DMS79 (cell line): ENCODE measurements at regions not wholly inside any gene's neighbourhood (a gene's known extent, or its start where the extent isn't known, plus 50 kb on each side); places are given as distances from the start of the nearest gene placed in this dataset.
A peak's percentile ranks its signal among the peaks of the same experiment; 100 is the strongest.

Experiments
- DNase-seq: peaks from one replicate; lab custom pipeline; 2025; lab: John Stamatoyannopoulos, UW

DNA sequence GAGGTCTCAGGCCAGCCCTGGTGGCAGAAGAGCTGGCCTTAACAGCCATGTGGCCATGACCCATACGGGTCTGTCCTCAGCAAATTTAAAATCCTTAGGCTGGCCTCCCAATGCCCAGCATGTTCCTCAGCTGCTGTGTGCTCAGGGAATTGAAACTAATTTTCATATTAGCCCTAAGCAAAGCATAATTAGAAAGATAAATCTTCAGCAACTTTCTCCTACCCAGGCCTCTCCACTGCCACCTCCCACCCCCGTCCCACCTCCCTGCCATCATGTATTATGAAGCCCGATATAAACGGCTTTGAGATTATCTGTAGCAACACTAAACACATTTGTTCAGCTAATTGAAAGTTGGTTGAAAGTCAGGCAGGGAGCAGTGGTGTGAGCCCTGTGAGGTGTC is 178.8 kb upstream of the NTM start:
- no peak for DNase-seq

DNA sequence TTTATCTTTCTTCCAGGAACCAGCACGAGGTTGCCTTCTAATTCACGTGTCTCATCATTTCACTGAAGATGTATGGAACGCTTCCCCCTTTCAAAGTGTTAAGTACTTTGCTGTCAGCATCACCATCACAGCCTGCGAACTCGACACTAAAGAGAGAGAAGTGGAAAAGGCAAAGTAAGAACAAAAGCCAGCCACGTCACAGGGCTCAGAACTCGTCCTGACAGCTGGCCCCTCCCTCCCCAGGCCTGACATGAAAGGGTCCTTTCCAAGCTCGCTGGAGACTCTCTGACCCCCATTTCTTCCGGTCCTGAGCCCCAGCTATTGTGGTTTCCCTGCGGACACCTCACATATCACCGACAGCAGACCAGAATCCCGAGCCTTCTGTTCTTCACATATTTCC is 177.8 kb upstream of the NTM start:
- DNase-seq: no peak

DNA sequence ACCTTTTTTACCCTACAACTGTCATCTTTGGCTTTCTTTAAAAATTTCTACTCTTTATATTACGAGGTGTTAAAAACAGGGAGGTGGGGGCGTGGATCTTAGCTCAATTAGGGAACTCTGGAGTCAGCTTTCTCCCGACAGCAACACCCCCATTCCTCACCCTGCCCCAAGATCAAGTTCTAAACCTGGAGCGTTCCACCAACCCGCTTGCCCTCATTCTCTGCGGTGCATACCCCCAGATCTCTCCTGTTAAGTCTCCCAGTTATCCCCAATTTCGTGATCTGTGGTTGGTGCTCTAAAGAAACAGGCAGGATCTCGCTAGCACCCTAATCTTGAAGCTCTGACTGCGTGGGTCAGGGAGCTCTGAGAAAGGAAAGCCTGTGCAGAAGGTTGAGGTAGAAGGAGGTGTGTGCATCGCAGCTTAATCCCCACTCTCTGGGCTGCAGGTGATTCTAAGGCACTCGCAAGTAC is 177.3 kb upstream of the NTM start:
- no peak for DNase-seq

DNA sequence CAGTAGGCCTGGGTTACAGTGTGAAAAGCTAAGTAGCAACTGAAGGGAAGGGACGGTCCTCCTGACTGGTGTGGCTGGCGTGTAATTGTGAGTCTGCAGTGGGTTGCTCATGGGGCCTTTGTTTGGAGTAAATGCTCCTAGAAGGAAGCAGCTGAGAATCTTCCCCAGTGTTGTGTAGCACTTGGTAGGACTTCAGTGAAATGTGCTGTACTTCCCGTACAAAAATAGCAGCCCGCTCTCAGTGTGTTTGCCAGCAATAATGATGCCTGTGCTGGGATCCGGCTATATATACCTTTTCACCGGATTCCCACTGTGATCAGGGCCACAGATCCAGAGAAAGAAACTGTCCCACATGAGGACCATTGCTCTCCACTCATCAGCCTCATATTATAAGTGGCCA is 175.7 kb upstream of the NTM start:
- DNase-seq: no peak

DNA sequence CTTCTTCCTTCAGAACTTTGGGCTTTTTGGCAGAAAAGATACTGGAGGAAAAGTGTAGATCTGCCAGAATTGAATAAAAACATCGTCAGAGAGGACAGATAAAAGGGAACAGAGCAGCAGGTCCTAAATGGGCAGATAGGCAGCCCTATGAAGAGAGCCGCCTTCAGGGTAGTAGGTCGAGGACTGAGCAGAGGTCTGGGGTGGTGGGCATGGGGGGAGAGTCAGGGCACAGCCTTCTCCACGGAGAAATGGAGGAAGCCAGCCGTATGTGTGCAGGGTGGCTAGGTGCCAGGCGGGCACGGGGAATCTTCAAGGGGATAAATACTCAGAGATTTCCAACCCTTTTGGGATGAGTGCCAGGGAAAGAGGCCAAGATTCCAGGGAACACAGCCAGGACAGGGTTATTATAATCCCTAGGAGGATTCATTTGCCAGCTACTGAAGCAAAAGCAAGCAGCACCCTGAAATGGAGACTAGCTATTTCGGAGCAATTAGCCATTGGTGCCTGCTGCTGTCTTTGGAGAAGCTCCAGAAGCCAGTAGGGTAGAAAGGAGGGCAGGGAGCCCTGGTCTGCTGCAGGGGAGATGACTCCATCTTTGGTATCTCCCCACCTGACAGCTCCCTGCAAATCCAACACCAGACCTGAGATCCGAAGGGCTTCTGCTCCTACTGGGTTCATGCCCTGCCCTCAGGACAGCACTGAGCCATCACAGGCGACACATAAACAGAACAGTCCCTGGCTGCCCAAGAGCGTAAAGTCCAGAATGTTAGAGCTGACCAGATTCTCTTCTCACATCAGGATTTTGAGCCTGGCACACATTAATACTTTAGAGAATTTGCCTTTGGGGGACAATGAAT is 174.5 kb upstream of the NTM start:
- peak; percentile 90 for DNase-seq

DNA sequence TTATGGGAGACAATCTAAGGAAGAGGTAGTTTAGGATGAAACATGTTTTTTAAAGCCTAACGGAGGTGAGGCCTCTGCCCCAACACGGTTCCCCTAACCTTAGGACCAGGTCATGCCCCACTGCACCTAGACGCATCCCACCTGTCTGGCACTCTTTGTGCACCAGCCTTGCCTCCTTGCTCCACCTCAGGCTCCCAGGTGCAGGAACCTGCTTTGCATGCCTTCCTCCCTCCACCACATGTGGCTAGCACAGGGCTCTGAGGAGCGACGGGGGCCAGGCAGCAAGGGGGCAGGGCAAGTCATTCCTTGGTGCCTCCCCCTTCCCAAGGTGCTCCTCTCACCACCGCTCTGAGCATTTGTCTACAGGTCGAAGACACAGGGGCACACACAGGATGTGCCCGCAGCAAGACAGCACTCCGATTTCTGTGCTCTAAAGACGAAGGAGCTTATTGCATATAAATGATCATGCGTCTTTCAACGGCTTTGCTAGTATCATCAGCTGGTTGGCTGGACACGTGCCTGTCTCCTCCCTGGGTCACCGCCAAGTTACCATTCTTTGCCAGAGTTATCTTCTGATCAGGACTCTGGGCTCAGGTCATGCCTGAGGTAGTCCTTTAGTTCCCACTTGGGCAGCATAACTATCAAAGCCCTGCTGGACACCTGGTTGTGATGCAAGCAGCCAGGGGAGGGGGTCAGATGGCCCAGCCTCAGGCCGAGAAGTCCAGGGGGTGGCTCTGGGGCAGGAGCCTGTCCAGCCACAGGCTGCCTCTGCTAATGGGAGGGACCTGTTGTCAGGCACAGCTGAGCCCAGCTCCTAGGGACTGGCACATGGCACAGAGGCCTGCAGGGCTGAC is 172.0 kb upstream of the NTM start:
- no peak for DNase-seq

DNA sequence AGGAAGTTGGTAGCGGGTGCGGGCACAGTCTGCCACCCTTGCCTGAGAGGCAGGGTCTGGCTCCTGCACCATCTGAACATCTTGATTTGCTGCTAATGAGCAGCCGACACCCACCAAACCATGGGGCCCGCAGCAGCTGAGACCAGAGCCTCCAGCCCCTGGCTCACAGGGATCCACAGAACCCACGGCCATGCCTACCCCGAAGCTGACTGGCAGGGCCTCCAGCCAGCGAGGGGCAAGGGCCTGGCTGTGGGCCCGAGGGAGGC is 171.5 kb upstream of the NTM start:
- no peak for DNase-seq

DNA sequence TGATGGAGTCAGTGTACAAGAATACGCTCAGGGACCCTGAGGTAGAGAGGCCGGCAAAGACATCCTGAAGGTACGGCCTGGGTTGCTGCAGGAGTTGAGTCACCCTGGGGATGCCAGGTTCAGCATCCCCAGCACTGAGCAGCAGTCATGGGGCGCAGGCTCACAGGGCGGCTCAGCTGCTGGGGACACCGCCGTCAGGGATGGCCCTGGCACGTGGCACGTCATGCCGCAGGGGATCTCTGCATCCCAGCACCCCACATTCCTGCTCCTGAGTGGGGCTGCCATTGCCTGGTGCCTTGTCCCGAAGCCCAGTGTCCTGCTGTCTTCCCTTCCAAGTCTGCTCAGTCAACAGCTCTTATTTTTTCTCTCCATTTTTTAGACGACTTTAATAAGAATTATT is 168.7 kb upstream of the NTM start:
- no peak for DNase-seq

DNA sequence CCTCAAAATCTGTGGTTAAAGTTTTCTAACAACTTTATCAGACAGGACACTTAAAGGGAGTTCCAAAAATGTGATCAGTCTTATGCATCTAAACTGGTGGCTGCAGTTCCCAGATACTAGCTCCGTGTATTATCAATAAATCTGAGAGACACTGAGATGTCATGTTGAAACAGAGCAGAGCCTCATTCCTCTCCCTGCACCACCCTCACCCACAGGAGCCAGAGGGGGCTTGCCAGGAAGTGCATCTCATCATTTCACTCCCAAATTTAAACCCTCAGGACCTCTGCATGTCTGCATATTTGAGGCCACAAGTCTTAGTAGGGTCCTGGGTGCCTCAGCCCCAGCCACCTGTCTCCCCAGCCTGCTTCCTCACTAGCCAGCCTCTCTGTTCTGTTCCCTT is 167.4 kb upstream of the NTM start:
- DNase-seq: no peak

DNA sequence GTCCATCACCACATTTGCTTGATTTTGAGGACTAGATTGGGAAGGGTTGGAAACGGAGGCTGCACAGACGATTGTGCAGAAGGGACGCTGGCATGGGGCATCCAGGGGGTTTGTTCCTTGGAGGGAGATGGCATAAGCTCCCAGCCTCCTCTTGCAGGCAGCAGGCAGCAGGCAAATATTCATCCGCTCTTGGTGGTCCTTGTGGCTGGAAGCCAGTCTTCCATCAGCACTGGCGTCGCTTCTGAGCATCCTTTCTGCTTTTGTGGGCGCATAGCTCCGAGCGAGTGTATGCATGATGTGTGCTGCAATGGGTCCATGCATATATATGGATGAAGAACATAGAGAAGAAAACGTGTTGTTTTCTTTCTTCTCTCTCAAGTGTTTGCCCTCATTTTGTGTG is 166.1 kb upstream of the NTM start:
- DNase-seq: no peak

DNA sequence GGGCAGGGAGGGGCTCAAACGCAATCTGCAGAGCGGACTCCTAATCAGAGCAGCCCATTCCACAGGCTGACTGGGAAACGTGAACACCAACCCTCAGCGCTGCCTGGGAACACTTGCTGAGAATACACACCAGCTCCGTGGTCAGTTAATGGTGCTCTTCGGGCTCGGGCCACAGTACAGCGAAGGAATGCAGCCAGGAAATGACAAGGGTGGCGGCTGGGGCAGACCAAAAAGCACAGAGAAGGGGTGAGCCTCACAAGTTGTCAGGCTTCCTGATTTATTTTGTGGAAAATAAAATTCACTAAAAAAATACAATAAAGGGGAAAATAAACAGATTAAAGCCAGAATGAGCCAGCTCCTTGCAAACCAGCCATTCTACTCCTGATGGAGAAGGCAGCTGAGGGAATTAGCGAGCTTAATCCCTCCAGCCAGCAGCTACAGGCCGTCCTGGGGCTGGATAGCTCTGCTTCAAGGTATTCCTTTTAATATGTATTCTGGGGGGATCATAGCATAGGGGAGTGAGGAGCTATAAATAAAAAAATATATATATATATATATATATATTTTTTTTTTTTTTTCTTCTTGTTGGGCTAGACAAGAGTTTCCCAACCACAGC is 165.5 kb upstream of the NTM start:
- no peak for DNase-seq

DNA sequence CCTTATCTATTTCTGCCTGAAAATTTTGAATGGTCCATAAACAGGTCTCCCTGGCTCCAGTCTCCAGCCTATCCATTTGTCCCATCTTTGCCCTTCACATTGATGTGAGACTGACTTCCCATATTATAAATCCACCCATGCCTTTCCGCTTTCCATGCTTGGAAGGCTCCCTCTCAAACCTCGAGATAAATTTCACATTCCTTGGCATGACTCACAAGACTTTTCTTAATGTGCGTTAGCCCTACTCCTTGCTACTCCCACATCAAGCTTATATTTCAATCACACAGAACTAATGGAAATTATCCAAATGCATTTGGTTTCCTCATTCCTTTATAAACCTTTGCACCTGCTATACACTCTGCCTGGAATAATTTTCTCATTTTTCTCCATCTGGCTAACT is 163.7 kb upstream of the NTM start:
- DNase-seq: no peak

DNA sequence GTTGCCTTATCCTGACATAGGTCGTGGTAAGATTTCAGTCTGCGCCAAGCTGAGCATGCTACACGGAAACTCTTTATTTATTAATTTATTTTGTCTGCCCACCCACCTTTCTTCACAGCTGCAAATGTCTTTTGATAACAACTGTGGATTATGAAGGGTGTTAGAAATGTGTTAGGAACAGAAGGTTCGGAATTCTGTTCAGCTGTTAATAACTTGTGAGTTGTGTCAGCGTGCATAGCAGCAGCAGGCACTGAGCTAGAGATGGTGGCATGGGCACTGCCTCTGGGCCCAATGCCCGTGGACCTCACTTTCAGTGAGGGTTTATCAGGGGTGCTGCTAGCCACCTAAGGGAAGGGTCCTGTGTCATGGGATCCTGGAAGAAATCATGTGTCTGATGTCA is 162.5 kb upstream of the NTM start:
- DNase-seq: no peak

DNA sequence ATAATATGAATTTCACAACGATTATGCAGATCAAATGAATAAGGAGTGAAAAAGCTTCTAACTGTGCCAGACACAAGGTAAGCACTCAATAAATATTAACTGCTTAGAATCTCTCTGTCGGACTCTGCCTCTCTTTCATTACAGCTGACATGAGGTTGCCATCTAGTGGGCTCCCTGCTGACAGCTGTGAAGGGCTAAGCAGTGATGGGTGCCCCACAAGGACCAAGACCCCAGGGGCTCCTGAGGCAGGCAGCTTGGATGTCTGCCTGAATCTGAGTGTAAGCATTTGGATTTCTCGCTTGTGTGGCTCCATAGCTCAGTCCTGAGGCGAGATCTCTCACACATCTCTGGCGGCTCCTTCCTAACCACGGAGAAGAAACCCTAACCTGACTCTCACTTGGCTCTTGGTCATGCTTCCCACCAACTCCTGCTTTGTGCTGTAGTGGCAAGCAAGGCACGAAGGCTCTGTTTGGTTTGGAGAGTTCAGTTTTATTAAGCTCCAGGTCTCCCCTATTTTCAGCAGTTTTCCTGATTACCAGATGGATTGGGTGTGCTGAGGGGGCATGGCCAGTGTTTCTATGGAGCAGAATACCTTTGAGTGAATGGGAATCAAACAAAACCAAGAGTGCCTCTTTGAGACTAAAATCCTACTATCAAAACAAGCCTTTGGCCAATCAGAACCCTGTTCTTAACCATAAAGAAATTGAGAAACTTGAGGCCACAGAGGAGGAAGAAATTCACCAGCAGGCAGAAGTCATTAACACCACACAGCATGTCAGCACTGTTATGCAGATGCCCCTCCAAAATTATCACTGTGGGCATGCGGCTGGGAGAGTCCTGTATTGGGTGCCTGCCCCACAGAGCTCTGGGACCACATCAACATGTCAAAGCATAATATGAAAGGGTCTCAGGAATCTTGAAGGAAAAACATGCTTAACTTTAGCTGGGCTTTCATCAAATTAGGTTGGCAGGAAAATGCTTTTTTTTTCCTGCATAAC is 152.8 kb upstream of the NTM start:
- DNase-seq: no peak

DNA sequence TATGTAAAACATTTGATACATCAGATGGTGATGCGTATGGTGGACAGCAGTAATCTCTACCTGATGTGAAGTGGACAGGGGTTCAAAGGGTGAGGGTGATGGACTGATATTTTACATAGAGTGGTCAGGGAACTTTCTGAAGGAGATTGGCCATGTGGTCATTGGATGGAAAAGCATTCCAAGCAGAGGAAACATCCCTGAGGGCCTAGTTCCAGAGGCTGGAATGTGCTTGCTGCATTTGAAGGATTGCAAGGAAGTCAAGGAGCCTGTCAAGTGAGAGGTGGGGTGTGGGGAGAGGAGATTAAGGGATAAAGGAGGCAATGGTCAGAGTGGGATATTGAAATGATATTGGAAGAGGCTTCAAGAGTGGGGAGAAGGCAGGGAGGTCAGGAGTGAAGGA is 151.9 kb upstream of the NTM start:
- DNase-seq: no peak

DNA sequence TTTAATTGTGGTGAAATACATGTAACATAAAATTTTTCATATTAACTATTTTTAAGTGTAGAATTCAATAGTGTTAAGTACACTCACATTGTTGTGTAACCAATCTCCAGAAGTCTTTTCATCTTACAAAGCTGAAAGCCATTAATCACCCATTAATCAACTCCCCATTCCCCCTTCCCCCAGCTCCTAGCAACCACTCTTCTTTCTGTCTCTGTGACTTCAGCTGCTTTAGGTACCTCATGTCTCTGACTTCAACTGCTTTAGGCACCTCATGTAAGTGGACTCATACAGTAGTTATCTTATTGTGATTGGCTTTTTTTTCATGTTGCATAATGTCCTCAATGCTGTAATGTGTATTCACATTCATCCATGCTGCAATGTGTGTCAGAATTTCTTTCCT is 150.8 kb upstream of the NTM start:
- no peak for DNase-seq

DNA sequence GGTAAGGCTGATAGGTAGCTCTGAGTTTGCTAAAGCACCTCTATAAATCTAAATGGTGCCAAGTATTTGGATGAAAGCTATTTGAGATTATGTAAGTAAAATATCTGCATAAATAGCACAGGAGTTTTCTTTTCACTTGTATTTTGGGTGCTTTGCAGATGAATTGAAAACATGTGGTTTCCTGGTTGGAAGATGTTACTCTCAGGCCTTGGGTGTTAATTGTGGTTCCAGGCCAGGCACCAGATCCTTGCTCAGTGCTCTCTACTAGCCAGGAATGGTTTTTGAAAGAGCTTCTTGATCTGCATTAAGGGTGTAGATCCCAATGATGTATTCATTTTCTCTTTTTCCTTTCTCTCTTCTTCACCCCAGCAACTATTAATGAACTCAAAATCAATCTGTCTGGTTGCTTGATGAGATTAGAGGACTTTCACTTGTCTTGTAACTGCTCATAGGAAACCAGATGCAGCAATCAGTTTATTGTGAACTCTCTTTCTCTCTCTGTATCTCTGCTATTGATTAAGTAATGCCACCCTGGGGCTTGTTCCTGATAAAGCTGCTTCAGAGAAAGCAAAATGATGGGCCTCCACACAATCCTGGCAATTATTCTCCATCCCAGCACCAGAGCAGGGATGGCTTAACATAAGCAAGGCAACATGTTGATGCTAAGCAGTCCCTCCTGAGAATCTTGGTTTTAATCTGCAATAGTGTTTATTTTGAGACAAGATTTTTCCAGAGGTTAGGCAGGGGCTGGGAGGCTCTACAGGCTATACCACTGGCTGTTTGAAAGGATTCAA is 147.0 kb upstream of the NTM start:
- no peak for DNase-seq

DNA sequence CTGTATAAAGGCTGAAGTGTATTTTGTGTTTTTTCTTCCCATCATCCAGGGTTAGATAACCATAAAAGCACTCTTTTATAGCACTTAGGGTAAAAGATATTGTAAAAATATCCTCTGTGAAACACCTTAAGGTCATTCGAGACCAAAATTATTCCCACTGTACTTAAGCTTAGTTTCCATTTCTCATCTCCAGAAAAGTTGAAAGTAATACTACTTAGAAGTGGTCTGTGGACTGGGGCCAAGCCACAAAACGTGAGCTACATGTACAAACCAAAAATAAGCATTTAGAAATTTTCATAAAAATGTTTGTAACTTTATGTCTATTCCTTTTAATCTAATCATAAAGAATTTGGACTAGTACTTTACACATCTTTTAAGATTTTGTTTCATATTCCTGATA is 142.0 kb upstream of the NTM start:
- DNase-seq: peak; percentile 10

DNA sequence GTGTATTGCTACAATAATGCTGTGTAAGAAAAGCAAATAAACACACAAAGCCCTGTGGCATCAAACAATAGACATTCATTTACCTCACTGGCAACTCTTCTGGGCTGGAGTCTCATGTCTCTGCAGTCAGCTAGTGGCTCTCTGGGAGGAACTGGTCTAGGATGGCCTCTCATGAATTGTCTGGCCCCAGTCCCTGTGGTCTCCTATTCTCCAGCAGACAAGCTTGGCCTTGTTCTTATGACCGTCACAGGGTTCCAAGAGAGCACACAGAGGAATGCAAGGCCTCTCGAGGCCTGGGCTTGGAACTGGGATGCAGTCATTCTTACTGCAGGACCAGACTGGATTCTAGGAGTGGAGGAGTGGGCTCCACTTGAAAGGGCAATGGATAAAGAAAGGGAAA is 141.2 kb upstream of the NTM start:
- DNase-seq: no peak

DNA sequence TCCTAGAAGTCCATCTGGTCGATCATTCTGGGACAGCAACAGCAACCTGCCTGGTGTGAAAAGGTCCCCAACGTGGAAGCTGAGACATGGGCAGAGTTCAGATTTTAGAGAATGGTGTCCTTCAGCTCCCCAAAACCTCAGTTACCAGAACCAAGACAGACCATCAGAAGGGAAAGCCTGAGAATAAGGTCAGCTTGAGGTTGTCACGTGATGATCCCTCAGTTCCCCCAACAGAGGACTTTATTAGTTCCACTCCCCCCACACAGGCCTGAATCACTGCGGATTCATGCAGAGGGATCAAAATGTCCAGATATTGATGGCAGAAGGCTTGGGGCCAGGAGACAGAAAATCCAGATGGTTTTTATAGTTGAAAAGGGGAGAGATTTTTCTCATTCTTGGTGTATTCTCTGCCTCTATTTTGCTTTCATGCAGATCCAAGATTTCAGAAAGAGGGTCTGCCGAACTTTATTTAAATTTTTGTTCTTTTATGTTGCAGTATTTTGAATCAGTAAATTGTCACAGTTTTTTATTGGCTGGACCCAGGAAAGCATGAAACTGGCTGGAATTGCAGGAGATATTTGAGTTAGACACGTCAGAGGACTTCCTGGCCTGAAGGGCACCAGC is 139.0 kb upstream of the NTM start:
- DNase-seq: no peak

DNA sequence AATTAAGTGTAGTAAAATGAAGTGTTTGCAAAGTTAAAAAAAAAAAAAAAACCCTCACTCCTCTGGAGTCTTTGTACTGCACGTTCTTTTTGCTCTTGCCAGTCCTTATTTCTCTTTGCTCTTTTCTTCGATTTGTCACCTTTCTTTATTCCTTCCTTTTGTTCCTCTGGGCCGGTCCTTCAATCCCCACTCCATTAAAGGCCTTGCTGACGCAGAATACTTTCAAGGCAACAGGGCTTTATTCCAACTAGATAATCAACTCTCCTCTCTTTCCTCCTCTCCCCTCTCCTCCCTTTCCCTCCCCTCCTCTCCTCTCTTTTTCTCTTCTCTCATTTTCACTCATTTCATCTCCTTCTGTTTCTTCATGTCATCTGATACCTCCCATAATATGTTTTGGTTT is 138.2 kb upstream of the NTM start:
- no peak for DNase-seq
